A673 (cell line): ENCODE measurements at regions not wholly inside any gene's neighbourhood (a gene's known extent, or its start where the extent isn't known, plus 50 kb on each side); places are given as distances from the start of the nearest gene placed in this dataset.
"Not testable (repeated sequence)": the region's sequence is repeated elsewhere in the genome, so short reads cannot be mapped to it uniquely, and the experiment has no call there.

Experiments used
- BruUV-seq: library from RNA; stranded (reverse); fragments of 400-500 nt; replicated peaks from 2 replicates; lab custom pipeline; 2021; lab: Mats Ljungman, UMichigan
- CTCF ChIA-PET: fragments of 300-600 bp; sonication (Branson Sonifier 250); formaldehyde crosslinking; loops from one replicate; lab custom pipeline; 2022; ENCODE audit warnings: antibody characterized with exemption; lab: Charles Lee
- POLR2A ChIA-PET: fragments of 300-600 bp; sonication (Branson Sonifier 250); formaldehyde crosslinking; loops from one replicate; lab custom pipeline; 2022; ENCODE audit warnings: antibody characterized with exemption; ENCODE audit not compliant: low non-redundant PET; lab: Charles Lee
- DNase-seq: peaks from one replicate; pipeline ENCODE4 v3.0.0-alpha.2; 2015; ENCODE audit warnings: low spot score
- H3K27ac ChIP-seq: fragments of 200-600 bp; sonication (generic); 2 replicates; pipeline ENCODE4 v1.5.1; 2016; ENCODE audit warnings: mixed run types, low read depth, mild to moderate bottlenecking, mixed read lengths, antibody characterized with exemption, low read length; ENCODE audit not compliant: poor library complexity, severe bottlenecking
- H3K27me3 ChIP-seq: fragments of 200-600 bp; sonication (generic); replicated peaks from 2 replicates; pipeline ENCODE4 v1.6.1; 2017; ENCODE audit warnings: mixed run types, low read depth, mild to moderate bottlenecking, mixed read lengths, antibody characterized with exemption, low read length; ENCODE audit not compliant: insufficient read depth, poor library complexity
- H3K36me3 ChIP-seq: fragments of 200-600 bp; sonication (generic); 2 replicates; pipeline ENCODE4 v1.6.1; 2016; ENCODE audit warnings: mixed run types, mild to moderate bottlenecking, mixed read lengths, antibody characterized with exemption, low read length; ENCODE audit not compliant: insufficient read depth, poor library complexity, severe bottlenecking
- H3K4me1 ChIP-seq: fragments of 200-600 bp; sonication (generic); 2 replicates; pipeline ENCODE4 v1.6.1; 2017; ENCODE audit warnings: mixed run types, mild to moderate bottlenecking, mixed read lengths, antibody characterized with exemption, low read length; ENCODE audit not compliant: insufficient read depth, poor library complexity, severe bottlenecking
- H3K4me3 ChIP-seq: fragments of 200-600 bp; sonication (generic); 2 replicates; pipeline ENCODE4 v1.5.1; 2016; ENCODE audit warnings: low read depth, mixed run types, mild to moderate bottlenecking, mixed read lengths, low read length; ENCODE audit not compliant: poor library complexity, severe bottlenecking
- H3K9me3 ChIP-seq: fragments of 200-600 bp; sonication (generic); 2 replicates; pipeline ENCODE4 v1.6.1; 2016; ENCODE audit warnings: mixed run types, low read depth, mild to moderate bottlenecking, mixed read lengths, antibody characterized with exemption, low read length; ENCODE audit not compliant: poor library complexity, severe bottlenecking
- CTCF ChIP-seq: fragments of 300-800, 200-600 bp; sonication (generic); conservative IDR thresholded peaks from 2 replicates; pipeline ENCODE4 v1.5.1; 2017; ENCODE audit warnings: low read depth, mild to moderate bottlenecking, antibody characterized with exemption, low read length, moderate library complexity, mixed read lengths
- EZH2 ChIP-seq: fragments of 200-600 bp; sonication (generic); IDR thresholded peaks from 2 replicates; pipeline ENCODE4 v1.6.1; 2017; ENCODE audit warnings: borderline replicate concordance, low read depth, mild to moderate bottlenecking, mixed read lengths, antibody characterized with exemption, low read length; ENCODE audit not compliant: poor library complexity, severe bottlenecking
- intact Hi-C: fragments of 100-400 bp; cut with micrococcal nuclease; formaldehyde crosslinking; loops from one replicate; pipeline ENCODE4 v1.10.0; 2022; ENCODE audit not compliant: unreplicated experiment

- no peak overlapping the region for H3K4me3 ChIP-seq
- H3K4me1 ChIP-seq: no peaks in the 10 kb centered on the region
- intact Hi-C loops: no loop called here
- CTCF ChIA-PET: no interaction called here
- H3K27ac ChIP-seq: no peak overlapping the region
- TF ChIP-seq EZH2 (no peak), CTCF (no peak)
- DNase-seq: no peak
- H3K27me3 ChIP-seq: no peaks in the 10 kb centered on the region
- POLR2A ChIA-PET: no interaction called here
- BruUV-seq: no TSS peak
- H3K36me3 ChIP-seq: no peaks in the 10 kb centered on the region
- no peaks in the 10 kb centered on the region for H3K9me3 ChIP-seq
Measured at GRCh38 chr14:53249059-53249458, 95.9 kb upstream of the DDHD1 start.

- intact Hi-C loops: no loop called here
- H3K4me3 ChIP-seq: no peak overlapping the region
- ChIA-PET CTCF (no interaction called here), POLR2A (interaction anchor here (0.6 kb wide), 1 partner anchor 354 kb away, joined by 4 read pairs; no protein-coding TSS in a partner anchor)
- no peaks in the 10 kb centered on the region for H3K4me1 ChIP-seq
- DNase-seq: no peak
- H3K9me3 ChIP-seq: no peaks in the 10 kb centered on the region
- no peak for TF ChIP-seq EZH2
- H3K27me3 ChIP-seq: no peaks in the 10 kb centered on the region
- no peaks in the 10 kb centered on the region for H3K36me3 ChIP-seq
- no peak overlapping the region for H3K27ac ChIP-seq
- BruUV-seq: no TSS peak
Measured at GRCh38 chr14:53247596-53248370, 94.7 kb upstream of the DDHD1 start.

- POLR2A ChIA-PET: interaction anchor here (0.6 kb wide), 1 partner anchor 188 kb away, joined by 3 read pairs; no protein-coding TSS in a partner anchor
- BruUV-seq, H3K36me3 ChIP-seq, DNase-seq, CTCF ChIA-PET, H3K4me3 ChIP-seq, intact Hi-C loops, H3K9me3 ChIP-seq, H3K27ac ChIP-seq, H3K27me3 ChIP-seq, H3K4me1 ChIP-seq: not testable (repeated sequence)
Measured at GRCh38 chr14:53242898-53243297, 89.8 kb upstream of the DDHD1 start.

GRCh38 chr14:53237488-53237887 lies 84.4 kb upstream of the DDHD1 start:
- no peak overlapping the region for H3K4me3 ChIP-seq
- no TSS peak for BruUV-seq
- H3K9me3 ChIP-seq: no peaks in the 10 kb centered on the region
- CTCF ChIA-PET: no interaction called here
- H3K27ac ChIP-seq: no peak overlapping the region
- H3K36me3 ChIP-seq: no peaks in the 10 kb centered on the region
- POLR2A ChIA-PET: no interaction called here
- no peak for DNase-seq
- TF ChIP-seq EZH2 (no peak), CTCF (no peak)
- intact Hi-C loops: no loop called here
- H3K4me1 ChIP-seq: no peaks in the 10 kb centered on the region
- no peaks in the 10 kb centered on the region for H3K27me3 ChIP-seq
